ENCODE measurements at regions not wholly inside any gene's neighbourhood (a gene's known extent, or its start where the extent isn't known, plus 50 kb on each side); places are given as distances from the start of the nearest gene placed in this dataset.
A peak's percentile ranks its signal among the peaks of the same experiment; 100 is the strongest.

DNA sequence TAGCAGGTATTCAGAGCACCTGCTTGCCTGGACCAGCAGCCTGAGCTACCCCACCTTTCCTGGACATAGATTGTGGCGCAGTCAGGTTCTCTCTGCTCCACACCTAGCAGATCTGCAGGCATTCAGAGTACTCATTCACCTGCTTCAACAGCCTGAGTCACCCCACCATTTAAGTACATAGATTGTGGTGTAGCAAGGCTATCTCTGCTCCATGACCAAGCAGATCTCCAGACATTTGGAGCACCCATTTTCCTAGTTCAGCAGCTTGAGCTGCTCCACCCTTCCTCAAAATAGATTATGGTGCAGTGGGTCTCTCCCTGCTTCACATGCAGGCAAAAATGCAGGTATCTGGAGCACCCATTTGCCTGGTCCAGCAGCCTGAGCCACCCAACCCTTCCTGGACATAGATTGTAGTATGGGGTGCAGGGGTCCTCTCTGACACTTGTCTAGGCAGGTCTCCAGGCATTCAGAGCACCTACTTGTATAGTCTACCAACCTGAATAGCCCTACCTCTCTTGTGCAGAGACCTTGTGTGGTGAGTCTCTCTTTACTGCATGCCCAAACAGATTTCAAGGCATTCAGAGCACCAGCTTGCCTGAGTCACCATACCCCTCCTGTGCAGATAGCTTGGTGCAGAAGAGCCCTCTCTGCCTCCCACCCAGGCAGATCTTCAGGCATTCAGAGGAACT is 466.0 kb upstream of the THBS1 start:
- Histone ChIP-seq H3K9me3 (peaks cover 0 to 30% (median 13%) of the 10 kb centered on the region in 11 donors), H3K4me3 (no peak overlapping the region), H3K36me3 (no peaks in the 10 kb centered on the region), H3K27ac (no peak overlapping the region), H3K4me1 (no peaks in the 10 kb centered on the region), H3K27me3 (no peaks in the 10 kb centered on the region)
- WGBS, 2 donors, result 97 to 100% methylated on average over 1 of the region's 1 CpG
- intact Hi-C loops (cut with DNase I), result no loop called here
- ATAC-seq (no peak), DNase-seq (no peak)
- TF ChIP-seq, protein P1, sequence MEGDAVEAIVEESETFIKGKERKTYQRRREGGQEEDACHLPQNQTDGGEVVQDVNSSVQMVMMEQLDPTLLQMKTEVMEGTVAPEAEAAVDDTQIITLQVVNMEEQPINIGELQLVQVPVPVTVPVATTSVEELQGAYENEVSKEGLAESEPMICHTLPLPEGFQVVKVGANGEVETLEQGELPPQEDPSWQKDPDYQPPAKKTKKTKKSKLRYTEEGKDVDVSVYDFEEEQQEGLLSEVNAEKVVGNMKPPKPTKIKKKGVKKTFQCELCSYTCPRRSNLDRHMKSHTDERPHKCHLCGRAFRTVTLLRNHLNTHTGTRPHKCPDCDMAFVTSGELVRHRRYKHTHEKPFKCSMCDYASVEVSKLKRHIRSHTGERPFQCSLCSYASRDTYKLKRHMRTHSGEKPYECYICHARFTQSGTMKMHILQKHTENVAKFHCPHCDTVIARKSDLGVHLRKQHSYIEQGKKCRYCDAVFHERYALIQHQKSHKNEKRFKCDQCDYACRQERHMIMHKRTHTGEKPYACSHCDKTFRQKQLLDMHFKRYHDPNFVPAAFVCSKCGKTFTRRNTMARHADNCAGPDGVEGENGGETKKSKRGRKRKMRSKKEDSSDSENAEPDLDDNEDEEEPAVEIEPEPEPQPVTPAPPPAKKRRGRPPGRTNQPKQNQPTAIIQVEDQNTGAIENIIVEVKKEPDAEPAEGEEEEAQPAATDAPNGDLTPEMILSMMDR (IDR thresholded peaks at IDR 0.05), result no peak

DNA sequence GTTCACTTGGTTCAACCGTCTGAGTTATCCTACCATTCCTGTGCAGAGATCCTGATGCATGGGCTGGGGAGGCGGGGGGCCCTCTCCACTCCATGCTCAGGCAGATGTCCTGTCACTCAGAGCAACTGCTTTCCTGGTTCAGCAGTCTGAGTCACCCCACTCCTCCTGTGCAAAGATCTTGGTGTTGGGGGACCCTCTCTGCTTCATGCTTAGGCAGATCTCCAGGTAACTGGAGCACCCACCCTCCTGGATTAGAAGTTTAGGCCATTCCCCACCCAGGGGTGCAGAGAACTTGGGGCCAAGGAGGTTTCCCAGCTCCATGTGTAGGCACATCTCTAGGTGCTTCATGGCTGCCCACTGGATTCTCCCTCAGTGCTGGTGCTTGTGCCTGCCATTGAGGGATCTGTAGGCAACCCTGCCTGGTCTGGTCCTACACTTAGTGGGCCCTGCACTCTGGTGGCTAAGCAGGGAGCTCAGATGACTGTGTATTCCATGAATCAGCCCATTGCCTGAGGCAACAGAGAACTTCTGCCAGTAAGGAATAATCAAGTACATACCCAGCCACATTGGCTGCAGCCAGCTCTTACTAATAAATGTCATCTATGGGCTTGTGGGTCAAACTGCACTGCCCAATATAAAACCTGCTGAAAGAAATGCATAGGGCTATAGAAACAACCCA is 465.4 kb upstream of the THBS1 start:
- DNase-seq (no peak), ATAC-seq (no peak)
- TF ChIP-seq, protein P1 (IDR thresholded peaks at IDR 0.05), result no peak
- intact Hi-C loops (cut with DNase I), result no loop called here
- Histone ChIP-seq H3K9me3 (peaks cover 0 to 30% (median 13%) of the 10 kb centered on the region in 11 donors), H3K4me3 (no peak overlapping the region), H3K36me3 (no peaks in the 10 kb centered on the region), H3K27ac (no peak overlapping the region), H3K27me3 (no peaks in the 10 kb centered on the region), H3K4me1 (no peaks in the 10 kb centered on the region)
- WGBS, 2 donors, result 84 to 92% methylated on average over 2 of the region's 2 CpGs

DNA sequence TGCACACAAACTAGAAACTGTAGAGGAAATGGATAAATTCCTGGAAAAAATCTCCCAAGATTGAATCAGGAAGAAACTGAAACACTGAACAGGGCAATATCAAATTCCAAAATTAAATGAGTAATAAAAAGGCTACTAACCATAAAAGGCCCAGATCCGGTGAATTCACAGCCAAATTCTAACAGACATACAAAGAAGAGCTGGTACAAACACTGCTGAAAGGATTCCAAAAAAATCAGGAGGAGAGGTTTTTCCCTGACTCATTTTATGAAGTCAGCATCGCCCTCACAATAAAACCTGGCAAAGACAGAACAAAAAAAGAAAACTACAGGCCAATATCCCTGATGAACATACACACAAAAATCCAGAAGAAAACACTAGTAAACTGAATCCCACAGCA is 462.4 kb upstream of the THBS1 start:
- H3K4me3 ChIP-seq, result no peak overlapping the region
- TF ChIP-seq, protein P1 (IDR thresholded peaks at IDR 0.05), result no peak
- peaks cover 0 to 30% (median 13%) of the 10 kb centered on the region in 11 donors for H3K9me3 ChIP-seq
- H3K27me3 ChIP-seq, result no peaks in the 10 kb centered on the region
- ATAC-seq, result peak in 2 of 8 donors; percentile 19 to 47
- peak overlapping the region in 2 of 10 donors; percentile 6 to 23 for H3K27ac ChIP-seq
- H3K4me1 ChIP-seq, result no peaks in the 10 kb centered on the region
- H3K36me3 ChIP-seq, result no peaks in the 10 kb centered on the region
- DNase-seq, result no peak
- intact Hi-C loops (cut with DNase I), result no loop called here
- WGBS, 2 donors, result 78 to 80% methylated on average over 2 of the region's 2 CpGs

DNA sequence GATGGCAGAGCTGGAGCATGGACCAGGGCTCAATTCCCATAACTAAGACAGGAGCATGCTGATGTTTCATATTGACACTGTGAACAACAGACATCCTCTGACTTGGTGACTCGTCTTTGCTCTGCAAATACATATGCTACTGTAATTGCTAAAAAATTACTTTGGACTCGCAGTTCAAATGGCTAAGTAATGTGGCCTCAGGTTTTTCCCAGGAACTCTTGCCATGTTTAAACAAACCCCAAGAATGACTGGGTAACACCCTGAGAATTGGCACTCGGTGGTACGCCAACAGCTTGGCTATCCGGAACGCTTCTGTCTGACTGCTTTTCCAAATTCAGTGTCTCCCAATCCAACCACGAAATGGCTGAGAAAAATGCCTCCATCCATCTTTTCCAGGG is 456.7 kb upstream of the THBS1 start:
- DNase-seq (no peak), ATAC-seq (no peak)
- Histone ChIP-seq H3K4me1 (peaks cover 3 to 39% (median 23%) of the 10 kb centered on the region in 9 donors), H3K4me3 (no peak overlapping the region), H3K9me3 (no peaks in the 10 kb centered on the region), H3K36me3 (no peaks in the 10 kb centered on the region), H3K27ac (peak overlapping the region in 3 of 10 donors; percentile 22 to 57 (median 36)), H3K27me3 (no peaks in the 10 kb centered on the region)
- TF ChIP-seq, protein P1 (IDR thresholded peaks at IDR 0.05), result no peak
- 82 to 86% methylated on average over 7 of the region's 7 CpGs for WGBS, 2 donors
- intact Hi-C loops (cut with DNase I), result no loop called here

All from heart right ventricle (tissue), 16 donors.